IPS DF 4.7 (cell line): ENCODE measurements at regions not wholly inside any gene's neighbourhood (a gene's known extent, or its start where the extent isn't known, plus 50 kb on each side); places are given as distances from the start of the nearest gene placed in this dataset.

Source experiments
- DNase-seq: peaks from one replicate; pipeline ENCODE4 v3.0.0-alpha.2; 2013; ENCODE audit warnings: low spot score; ENCODE audit errors: extremely low read depth

DNA sequence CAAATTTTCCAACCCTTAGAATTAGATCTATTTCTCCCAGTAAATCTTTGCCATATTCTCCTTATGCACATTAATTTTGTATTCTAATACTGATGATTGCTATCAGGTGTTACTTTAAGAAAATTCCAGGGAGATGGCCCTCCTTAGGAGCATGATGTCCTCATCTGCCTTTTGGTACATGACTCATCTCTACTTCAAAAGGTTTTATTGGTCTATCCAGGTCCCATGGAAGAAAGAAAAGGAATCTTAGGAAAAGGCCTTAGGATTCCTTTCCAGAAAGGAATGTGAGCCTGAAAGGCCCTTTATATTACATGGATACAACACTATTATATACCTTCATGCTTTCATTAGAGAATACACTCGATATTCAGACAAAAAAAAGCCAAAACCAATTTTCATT is 968.2 kb downstream of the STIM2 start:
- no peak for DNase-seq

- no peak for DNase-seq
Measured at GRCh38 chr4:27830251-27830650, 969.6 kb downstream of the STIM2 start.

DNA sequence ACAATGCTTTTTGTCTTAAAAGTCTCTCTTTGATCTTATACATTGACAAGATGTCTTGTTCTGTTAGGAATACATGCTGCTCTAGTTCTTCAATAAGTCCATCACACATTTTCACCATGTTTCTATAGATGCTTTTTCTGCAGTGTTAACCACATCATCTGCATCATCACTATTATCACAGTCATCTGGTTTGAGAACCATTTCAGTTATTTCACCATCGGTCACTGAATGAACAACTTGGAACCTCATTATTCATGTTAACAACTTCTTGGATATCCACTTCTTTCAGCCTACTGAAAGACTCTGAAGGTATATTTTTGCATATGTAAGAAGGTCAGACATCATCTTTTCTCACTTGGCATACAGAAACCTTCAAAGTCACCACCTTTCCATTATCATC is 975.2 kb downstream of the STIM2 start:
- DNase-seq, result no peak

- DNase-seq, result no peak
Measured at GRCh38 chr4:27836523-27836922, 975.9 kb downstream of the STIM2 start.

GRCh38 chr4:27843776-27844175 is 983.1 kb downstream of the STIM2 start:
- no peak for DNase-seq

- DNase-seq, result no peak
Measured at GRCh38 chr4:27844376-27844775, 983.7 kb downstream of the STIM2 start.

GRCh38 chr4:27846951-27847350 is 986.3 kb downstream of the STIM2 start:
- DNase-seq, result no peak

- peak; percentile 19 for DNase-seq
Measured at GRCh38 chr4:27861381-27861787, 1000.7 kb downstream of the STIM2 start.

GRCh38 chr4:27861802-27862201 is 1001.2 kb downstream of the STIM2 start:
- DNase-seq, result no peak

- no peak for DNase-seq
Measured at GRCh38 chr4:27873596-27873995, 1013.0 kb downstream of the STIM2 start.

- no peak for DNase-seq
Measured at GRCh38 chr4:27881705-27882104, 1021.1 kb downstream of the STIM2 start.

- DNase-seq, result no peak
Measured at GRCh38 chr4:27886120-27886519, 1025.5 kb downstream of the STIM2 start.

GRCh38 chr4:27887646-27888045 is 1027.0 kb downstream of the STIM2 start:
- no peak for DNase-seq

DNA sequence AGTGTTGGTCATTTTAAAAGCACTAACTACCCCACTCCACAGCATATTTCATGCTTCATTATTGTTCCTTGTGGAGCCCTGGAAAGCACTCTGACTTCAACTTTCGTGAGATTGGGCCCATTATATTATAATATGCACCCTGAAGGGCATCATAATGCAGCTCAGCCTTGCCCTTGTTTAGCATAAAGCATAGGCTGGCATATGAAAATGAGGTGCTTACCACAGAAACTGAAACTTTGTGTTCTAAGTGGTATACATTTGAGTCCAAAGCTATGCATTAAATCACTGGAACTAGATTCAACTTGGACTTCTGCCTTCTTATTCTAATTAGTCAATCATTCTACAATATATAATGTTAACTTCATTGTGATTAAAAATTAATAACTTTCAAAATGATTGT is 1027.9 kb downstream of the STIM2 start:
- no peak for DNase-seq

DNA sequence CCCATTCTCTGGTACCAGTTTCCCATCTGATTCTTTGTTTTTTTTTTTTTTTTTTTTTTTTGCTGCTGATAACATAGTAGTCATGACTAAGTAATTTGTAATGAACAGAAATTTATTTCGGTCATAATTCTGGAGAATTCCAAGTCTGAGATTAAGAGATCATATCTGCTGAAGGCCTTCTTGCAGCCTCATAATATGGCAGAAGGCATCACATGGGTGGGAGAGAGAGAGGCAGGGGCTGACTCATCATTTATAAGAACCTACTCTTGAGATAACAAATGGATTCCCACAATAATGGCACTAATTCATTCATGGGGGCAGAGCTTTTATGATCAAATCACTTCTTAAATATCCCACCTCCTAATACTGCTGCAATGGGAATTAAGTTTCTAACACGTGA is 1034.3 kb downstream of the STIM2 start:
- no peak for DNase-seq

- no peak for DNase-seq
Measured at GRCh38 chr4:27908356-27908755, 1047.7 kb downstream of the STIM2 start.

- no peak for DNase-seq
Measured at GRCh38 chr4:27910227-27910626, 1049.6 kb downstream of the STIM2 start.

GRCh38 chr4:27911047-27911446 is 1050.4 kb downstream of the STIM2 start:
- no peak for DNase-seq

DNA sequence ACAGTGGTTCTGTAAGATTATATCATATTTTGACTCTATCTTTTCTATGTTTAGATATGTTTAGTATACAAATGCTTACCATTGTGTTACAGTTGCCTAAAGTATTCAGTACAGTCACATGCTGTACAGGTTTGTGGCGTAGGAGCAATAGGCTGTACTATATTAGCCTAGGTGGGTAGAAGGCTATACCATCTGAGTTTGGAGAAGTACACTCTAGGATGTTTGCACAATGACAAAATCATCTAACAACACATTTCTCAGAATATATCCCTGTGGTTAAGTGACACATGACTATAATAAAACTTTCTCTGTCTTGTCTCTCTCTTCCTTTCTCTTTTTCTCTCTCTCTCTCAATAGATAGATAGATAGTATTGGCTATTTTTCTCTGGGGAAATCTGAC is 1053.1 kb downstream of the STIM2 start:
- no peak for DNase-seq

- no peak for DNase-seq
Measured at GRCh38 chr4:27915822-27916221, 1055.2 kb downstream of the STIM2 start.

- no peak for DNase-seq
Measured at GRCh38 chr4:27916452-27917184, 1056.0 kb downstream of the STIM2 start.

DNA sequence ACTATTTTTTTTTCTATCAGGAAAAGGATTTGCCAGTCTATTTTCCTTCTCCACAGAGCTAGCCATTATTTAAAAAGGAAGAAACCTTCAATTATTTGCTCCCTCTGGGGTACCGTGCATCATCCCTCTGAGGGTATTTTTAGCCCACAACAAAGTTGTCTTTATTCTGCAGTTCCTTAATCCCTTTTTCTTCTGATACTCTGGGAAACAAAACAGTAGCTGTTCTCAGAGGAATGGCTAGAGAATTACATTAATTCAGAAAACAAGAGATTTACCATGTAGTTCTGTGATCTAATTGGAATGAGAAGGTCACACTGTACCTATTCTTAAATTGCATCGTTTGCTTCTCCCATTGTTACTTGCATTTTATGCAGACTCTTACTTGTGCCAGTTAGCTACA is 1056.7 kb downstream of the STIM2 start:
- DNase-seq, result no peak

DNA sequence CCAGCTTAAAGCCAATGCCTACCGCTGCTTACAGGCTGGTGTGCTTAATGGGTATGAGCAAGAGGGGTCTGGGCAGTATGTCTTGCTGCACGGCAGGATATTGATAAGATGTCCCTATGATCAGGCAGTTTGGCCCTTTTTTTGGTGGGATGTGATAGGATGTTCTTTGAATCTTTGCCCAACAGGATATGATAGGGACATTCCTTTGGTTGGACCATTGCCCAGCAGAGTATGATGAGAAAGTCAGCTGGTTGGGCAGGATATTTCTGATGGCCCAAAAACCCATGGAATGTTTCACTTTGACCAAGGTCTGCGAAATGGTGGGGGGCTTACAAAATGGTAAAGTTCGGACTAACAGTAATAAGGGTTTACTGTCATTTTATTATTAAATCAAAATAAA is 1060.6 kb downstream of the STIM2 start:
- no peak for DNase-seq
